Keratinocyte (primary cell): ENCODE measurements at regions not wholly inside any gene's neighbourhood (a gene's known extent, or its start where the extent isn't known, plus 50 kb on each side); places are given as distances from the start of the nearest gene placed in this dataset.

Experiments
- DNase-seq: peaks from one replicate; pipeline ENCODE4 v3.0.0-alpha.2; 2011; ENCODE audit warnings: low read depth, missing footprints, low spot score
- FAIRE-seq: peaks from 2 replicates; lab custom pipeline; 2011; peaks lifted over from hg19 to GRCh38; lab: Jason Lieb, UNC
- H2AFZ ChIP-seq: 2 replicates; pipeline ENCODE4 v1.6.0; 2012; ENCODE audit warnings: low read length, control low read depth, inconsistent platforms; ENCODE audit not compliant: control insufficient read depth
- H3K27ac ChIP-seq: 2 replicates; pipeline ENCODE4 v1.5.1; 2011; ENCODE audit warnings: low read length; ENCODE audit not compliant: control insufficient read depth, insufficient read depth
- H3K27me3 ChIP-seq: 3 replicates; pipeline ENCODE4 v1.6.0; 2011; ENCODE audit warnings: low read length; ENCODE audit not compliant: control insufficient read depth, insufficient read depth; ENCODE audit errors: extremely low read depth
- H3K36me3 ChIP-seq, 2 experiments: 2 replicates in 1 of 2; 3 replicates in 1 of 2; pipeline ENCODE4 v1.5.1; 2011; ENCODE audit warnings: low read length in 2 of 2, mild to moderate bottlenecking in 1 of 2; ENCODE audit not compliant: control insufficient read depth in 2 of 2, insufficient read depth in 2 of 2; ENCODE audit errors: extremely low read depth in 1 of 2
- H3K4me1 ChIP-seq: 3 replicates; pipeline ENCODE4 v1.5.1; 2011; ENCODE audit warnings: low read length; ENCODE audit not compliant: control insufficient read depth, insufficient read depth; ENCODE audit errors: extremely low read depth
- H3K4me2 ChIP-seq: 3 replicates; pipeline ENCODE4 v1.6.0; 2011; ENCODE audit warnings: low read depth, low read length; ENCODE audit not compliant: control insufficient read depth, insufficient read depth; ENCODE audit errors: extremely low read depth
- H3K4me3 ChIP-seq, 3 experiments: fragments of 200-600 bp in 1 of 3; sonication (generic) in 1 of 3; 2 replicates in 2 of 3; 3 replicates in 1 of 3; pipeline ENCODE4 v1.5.1; 2011 to 2016; ENCODE audit warnings: low read length in 3 of 3, mild to moderate bottlenecking in 3 of 3, control low read depth in 2 of 3, inconsistent platforms in 1 of 3, low read depth in 1 of 3, mixed read lengths in 1 of 3, mixed run types in 1 of 3, moderate library complexity in 1 of 3; ENCODE audit not compliant: control insufficient read depth in 2 of 3, insufficient read depth in 2 of 3; ENCODE audit errors: extremely low read depth in 1 of 3
- H3K79me2 ChIP-seq: 2 replicates; pipeline ENCODE4 v1.6.0; 2012; ENCODE audit warnings: low read length; ENCODE audit not compliant: control insufficient read depth, insufficient read depth
- H3K9ac ChIP-seq: 3 replicates; pipeline ENCODE4 v1.6.0; 2011; ENCODE audit warnings: low read length; ENCODE audit not compliant: control insufficient read depth, insufficient read depth; ENCODE audit errors: extremely low read depth
- H3K9me1 ChIP-seq: 3 replicates; pipeline ENCODE4 v1.6.0; 2011; ENCODE audit warnings: low read length; ENCODE audit not compliant: control insufficient read depth, insufficient read depth; ENCODE audit errors: extremely low read depth
- H3K9me3 ChIP-seq: 2 replicates; pipeline ENCODE4 v1.5.1; 2012; ENCODE audit warnings: low read depth, low read length; ENCODE audit not compliant: control insufficient read depth
- H4K20me1 ChIP-seq: 3 replicates; pipeline ENCODE4 v1.6.0; 2011; ENCODE audit warnings: low read length; ENCODE audit not compliant: control insufficient read depth, insufficient read depth; ENCODE audit errors: extremely low read depth
- CTCF ChIP-seq, 3 experiments: IDR thresholded peaks in 1 of 3; conservative IDR thresholded peaks in 1 of 3; optimal IDR thresholded peaks in 1 of 3; 2 replicates in 2 of 3; 3 replicates in 1 of 3; pipeline versions ENCODE3 to v1.5.1; 2011; ENCODE audit warnings: low read length in 3 of 3, mild to moderate bottlenecking in 3 of 3, moderate library complexity in 2 of 3, control low read depth in 1 of 3, inconsistent platforms in 1 of 3; ENCODE audit not compliant: insufficient read depth in 2 of 3; ENCODE audit errors: extremely low read depth in 1 of 3
- EZH2 ChIP-seq: IDR thresholded peaks from one replicate; pipeline ENCODE4 v1.6.1; 2012; ENCODE audit warnings: inconsistent platforms, mild to moderate bottlenecking, low read length, moderate library complexity
- dilution Hi-C: fragments of 300-500 bp; cut with MboI; formaldehyde crosslinking; loops from one replicate; pipeline ENCODE4 v1.7.0; 2020; ENCODE audit warnings: low sequenced_read_pairs; ENCODE audit not compliant: extremely low pct_ligation_motif_present

DNA sequence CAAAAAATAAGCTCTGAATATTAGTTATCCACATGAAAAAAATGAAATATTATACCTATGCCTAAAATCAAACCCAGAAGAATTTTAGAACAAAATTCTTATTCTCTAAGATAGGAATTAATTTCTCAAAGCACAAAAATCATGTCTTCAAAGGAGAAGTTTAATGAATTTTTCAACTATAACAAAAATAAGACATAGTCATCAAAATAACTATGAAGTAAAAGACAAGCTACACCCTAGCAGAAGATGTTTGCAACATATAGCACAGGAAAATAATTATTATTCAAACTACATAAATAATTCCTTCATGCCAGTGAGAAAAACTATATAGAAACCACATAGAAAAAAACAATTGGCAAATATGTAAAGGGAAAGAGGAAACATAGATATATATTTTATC lies 1203.6 kb upstream of the GJE1 start:
- Histone ChIP-seq H4K20me1 (no peaks in the 10 kb centered on the region), H3K36me3 (no peaks in the 10 kb centered on the region), H3K9me1 (no peaks in the 10 kb centered on the region), H3K79me2 (no peaks in the 10 kb centered on the region), H3K9ac (no peak overlapping the region), H3K4me3 (no peak overlapping the region), H2AFZ (no peak overlapping the region), H3K27ac (no peak overlapping the region), H3K27me3 (no peaks in the 10 kb centered on the region), H3K4me1 (no peaks in the 10 kb centered on the region), H3K4me2 (no peak overlapping the region), H3K9me3 (no peaks in the 10 kb centered on the region)
- TF ChIP-seq EZH2, result no peak
- TF ChIP-seq CTCF (optimal IDR thresholded peaks at IDR 0.05 in 1 of 3, IDR thresholded peaks at IDR 0.05 in 1 of 3, conservative IDR thresholded peaks at IDR 0.05 in 1 of 3; ENCODE audit: extremely low read depth in 1 of 3, insufficient read depth in 2 of 3, low read length in 3 of 3), result no peak
- FAIRE-seq (no peak), DNase-seq (no peak)
- dilution Hi-C loops, result no loop called here

DNA sequence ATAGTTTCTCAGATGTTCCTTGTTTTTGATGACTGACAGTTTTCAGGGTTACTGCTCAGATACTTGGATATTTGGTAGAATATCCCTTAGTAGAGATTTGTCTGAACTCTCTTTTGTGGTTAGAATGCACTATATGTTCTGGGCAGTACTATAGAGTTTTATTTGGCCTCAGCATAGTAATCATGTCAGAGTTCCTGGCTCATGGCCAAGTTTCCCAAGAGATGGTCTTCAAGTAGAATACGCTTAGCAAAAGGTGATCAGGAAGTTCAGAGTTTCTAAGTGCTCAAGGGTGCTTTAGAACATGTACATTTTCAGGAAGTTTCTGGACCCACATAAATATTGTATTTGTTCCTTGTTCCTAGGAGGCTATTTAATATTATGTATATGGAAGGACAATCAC lies 1209.7 kb upstream of the GJE1 start:
- dilution Hi-C loops, result no loop called here

More for the DNA sequence above, 1209.7 kb upstream of the GJE1 start:
- Histone ChIP-seq H3K27me3 (no peaks in the 10 kb centered on the region), H3K36me3 (no peaks in the 10 kb centered on the region), H2AFZ (no peak overlapping the region), H3K4me2 (no peak overlapping the region), H3K9ac (no peak overlapping the region), H4K20me1 (no peaks in the 10 kb centered on the region), H3K27ac (no peak overlapping the region), H3K9me3 (no peaks in the 10 kb centered on the region), H3K9me1 (no peaks in the 10 kb centered on the region), H3K4me1 (no peaks in the 10 kb centered on the region), H3K4me3 (no peak overlapping the region), H3K79me2 (no peaks in the 10 kb centered on the region)
- FAIRE-seq (peak; percentile 26), DNase-seq (no peak)
- TF ChIP-seq EZH2, result no peak
- TF ChIP-seq CTCF (optimal IDR thresholded peaks at IDR 0.05 in 1 of 3, IDR thresholded peaks at IDR 0.05 in 1 of 3, conservative IDR thresholded peaks at IDR 0.05 in 1 of 3; ENCODE audit: extremely low read depth in 1 of 3, insufficient read depth in 2 of 3, low read length in 3 of 3), result no peak
